H1 (cell line): ENCODE measurements at regions not wholly inside any gene's neighbourhood (a gene's known extent, or its start where the extent isn't known, plus 50 kb on each side); places are given as distances from the start of the nearest gene placed in this dataset.

ENCODE experiments used
- HDAC2 ChIP-seq, 2 experiments: fragments of 300-600 bp in 1 of 2; sonication (generic) in 1 of 2; IDR thresholded peaks; 2 replicates each; pipeline ENCODE4 v1.6.1; 2011 to 2012; ENCODE audit warnings: low read depth in 2 of 2, low read length in 2 of 2, mild to moderate bottlenecking in 2 of 2, moderate library complexity in 2 of 2, borderline replicate concordance in 1 of 2, inconsistent platforms in 1 of 2

DNA sequence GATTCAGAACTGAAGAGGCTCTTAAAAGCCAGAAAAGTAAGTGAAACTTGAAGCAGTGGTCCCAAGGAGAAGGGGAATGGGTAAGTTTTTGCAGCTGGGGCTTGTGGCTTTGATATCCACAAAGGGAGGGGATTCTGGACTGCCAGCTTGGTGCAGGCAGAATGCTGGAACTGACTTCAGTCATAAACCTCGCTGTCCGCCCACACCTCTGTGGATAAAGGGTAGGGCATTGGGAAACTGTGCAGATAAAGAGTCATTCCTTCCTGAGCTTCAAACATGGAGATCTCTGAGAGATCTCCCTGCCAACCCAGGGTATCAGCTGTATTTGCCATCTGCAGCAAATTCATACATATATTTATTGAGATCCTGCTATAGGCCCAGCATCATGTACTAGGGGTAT is 124.3 kb upstream of the OR9Q1 start (continued):
- TF ChIP-seq HDAC2 (IDR thresholded peaks at IDR 0.05; ENCODE audit: borderline replicate concordance in 1 of 2, low read depth in 2 of 2, low read length in 2 of 2) = no peak
